NCI-H82 treated with DMSO at 0.1 percent for 48 hours (cell line): ENCODE measurements at regions not wholly inside any gene's neighbourhood (a gene's known extent, or its start where the extent isn't known, plus 50 kb on each side); places are given as distances from the start of the nearest gene placed in this dataset.

Experiments
- DNase-seq: peaks from one replicate; lab custom pipeline; 2025; ENCODE audit not compliant: unreplicated experiment; lab: John Stamatoyannopoulos, UW

DNA sequence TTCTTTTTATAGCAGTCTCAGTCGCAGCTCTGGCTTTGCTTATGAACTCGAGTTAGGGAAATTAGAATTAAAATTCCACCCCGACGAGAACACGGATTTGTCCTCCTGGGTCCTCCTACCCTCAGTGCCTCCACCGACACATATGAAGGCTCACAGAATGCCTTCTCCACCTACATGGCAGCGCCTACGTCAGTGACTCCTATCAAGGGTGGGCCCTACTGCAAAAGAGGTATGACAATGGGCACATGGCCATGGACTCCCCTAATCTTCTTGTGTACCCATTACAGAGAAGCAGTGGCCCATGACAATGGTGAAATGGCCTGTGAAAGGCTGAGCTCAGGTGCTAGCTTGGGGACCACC, 173.0 kb upstream of the TLE3 start:
- DNase-seq = no peak

GRCh38 chr15:70269991-70270751, 172.5 kb upstream of the TLE3 start:
- no peak for DNase-seq

GRCh38 chr15:70269311-70269911, 171.7 kb upstream of the TLE3 start:
- no peak for DNase-seq

DNA sequence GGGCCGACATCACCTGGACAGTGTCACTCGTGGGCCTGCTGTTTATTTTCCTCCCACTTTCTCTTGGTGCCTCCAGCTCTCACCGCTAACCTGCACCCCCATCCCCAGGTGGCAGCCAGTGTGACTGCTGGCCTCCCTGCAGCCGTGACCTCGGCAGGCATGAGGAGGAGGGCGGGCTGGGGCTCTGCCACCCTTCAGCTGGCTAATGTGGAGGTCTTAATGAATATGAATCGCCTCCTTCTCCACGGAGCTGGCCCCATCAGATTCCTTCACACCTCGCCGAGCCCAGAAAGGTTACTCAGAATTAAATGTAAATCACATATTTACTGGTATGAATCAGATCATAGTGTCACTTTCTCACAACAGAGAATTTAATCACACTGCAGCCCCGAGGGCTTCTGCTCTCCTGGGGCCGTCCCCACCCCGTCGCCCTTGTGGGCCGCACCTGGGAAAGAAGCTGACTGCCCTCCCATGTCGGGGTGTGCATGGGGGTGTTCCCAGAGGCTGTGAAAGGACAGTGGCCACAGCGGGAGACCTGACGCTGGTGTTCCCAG, 171.1 kb upstream of the TLE3 start:
- no peak for DNase-seq

DNA sequence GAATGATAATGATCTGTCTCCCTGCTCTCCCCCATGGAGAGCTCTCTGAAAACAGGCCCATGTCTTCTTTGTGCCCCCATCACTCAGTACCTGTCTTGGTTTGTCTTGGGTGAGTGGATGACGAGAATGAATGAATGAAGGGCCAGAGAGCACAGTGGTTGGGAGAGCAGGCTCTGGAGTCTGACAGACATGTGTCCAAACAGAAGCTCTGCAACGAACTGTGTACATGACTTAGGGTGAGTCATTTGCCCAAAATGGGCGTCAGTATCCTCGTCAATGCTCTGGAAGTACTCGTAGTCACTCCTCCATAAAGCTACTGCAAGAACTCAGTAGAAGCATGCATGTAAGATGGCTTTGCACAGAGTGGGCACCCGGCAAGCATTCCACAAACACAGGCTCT, 170.2 kb upstream of the TLE3 start:
- DNase-seq = no peak

DNA sequence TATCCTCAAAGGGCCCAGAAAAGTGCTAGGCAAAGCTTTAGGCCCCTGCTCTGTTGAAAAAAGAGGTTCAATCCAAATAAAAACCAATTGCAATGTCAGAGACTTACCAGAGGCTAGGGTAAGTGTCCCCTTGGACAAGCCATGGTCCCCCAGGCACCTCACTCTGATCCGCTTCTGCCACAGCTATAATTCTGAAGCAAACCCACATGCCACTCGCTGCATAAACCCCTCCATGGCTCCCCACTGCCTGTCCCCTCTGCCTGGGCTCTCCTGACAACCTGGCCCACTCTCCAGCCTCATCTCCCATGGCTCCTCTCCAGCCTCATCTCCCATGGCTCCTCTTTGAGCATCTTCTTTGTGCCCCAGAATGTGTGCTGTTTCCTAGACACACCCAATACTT, 169.6 kb upstream of the TLE3 start:
- no peak for DNase-seq

DNA sequence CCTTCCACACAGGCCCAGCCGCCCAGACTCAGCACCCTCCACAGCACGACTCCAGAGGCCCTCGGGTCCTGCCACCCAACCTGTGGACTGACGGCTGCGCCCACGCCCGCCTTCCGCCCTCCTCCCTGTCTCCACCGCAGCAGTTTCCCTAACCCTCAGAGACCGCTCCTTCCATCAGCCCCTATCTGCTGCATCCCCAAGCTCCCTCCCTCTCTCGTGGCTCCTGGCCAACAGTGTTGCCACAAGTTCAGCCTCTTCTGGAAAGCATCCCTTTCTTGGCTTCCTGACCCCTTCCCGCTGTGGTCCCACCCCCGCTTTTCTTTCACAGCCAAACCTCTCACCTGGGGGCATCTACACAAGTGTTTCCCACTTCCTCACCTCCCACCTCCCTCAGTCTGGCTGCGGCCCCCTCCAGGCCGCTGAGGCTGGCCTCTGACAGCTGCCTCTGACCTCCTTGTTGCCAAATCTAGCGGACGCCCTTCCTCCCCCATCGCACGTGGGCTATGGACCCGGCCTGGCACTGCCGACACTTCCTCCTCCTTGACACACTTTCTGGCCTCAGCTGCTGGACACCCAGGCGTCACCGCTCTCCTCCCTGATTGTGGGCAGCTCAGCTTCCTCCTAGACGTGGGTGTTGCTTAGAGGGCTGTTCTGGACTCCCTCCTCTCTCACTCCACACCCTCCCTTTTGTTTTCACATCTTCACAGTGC, 168.8 kb upstream of the TLE3 start:
- no peak for DNase-seq

DNA sequence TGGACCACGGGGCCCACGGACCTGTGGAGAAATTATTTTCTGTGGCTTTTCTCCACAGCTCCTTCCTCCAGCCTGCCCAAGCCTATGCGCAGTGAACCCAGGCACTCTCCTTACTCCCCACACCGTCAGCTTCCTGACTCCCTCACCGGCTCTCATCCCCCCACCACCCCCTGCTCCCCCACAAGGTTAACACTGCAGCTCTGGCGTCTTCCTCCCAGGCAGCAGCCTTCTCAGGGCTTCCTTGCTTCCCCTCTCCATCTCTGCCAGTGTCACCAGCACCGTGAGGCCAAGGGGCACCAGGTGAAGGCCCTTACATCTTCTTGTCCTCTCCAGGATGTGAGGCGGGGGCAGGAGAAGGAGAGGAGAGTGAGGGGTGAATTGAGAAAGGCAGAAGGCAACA, 168.3 kb upstream of the TLE3 start:
- DNase-seq = no peak

DNA sequence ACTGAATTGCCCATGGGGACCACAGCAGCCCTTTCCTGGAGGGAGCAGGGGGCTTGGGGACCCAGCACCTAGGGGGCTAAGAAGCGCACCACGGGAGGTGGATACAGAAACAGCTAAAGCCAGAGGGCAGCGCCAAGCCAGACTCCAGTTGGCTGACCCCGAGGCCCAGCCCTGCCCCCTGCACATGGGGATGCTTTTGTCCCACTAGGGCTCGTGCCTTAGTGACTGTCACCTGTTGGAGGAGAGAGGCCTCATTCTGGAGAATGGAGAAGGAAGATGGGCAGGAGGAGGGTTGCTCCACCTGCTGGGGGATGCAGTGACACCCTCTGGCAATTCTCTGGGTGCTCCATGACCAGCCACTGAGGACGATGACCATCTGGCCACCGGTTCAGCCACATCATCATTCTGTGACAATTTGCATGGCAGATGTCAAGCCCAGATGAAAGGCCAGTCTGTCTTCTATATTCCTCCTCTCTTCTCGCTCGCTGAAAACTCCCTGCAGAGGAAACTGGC, 167.8 kb upstream of the TLE3 start:
- DNase-seq = no peak

- no peak for DNase-seq
These were observed 167.2 kb upstream of the TLE3 start for GRCh38 chr15:70264738-70265465.

DNA sequence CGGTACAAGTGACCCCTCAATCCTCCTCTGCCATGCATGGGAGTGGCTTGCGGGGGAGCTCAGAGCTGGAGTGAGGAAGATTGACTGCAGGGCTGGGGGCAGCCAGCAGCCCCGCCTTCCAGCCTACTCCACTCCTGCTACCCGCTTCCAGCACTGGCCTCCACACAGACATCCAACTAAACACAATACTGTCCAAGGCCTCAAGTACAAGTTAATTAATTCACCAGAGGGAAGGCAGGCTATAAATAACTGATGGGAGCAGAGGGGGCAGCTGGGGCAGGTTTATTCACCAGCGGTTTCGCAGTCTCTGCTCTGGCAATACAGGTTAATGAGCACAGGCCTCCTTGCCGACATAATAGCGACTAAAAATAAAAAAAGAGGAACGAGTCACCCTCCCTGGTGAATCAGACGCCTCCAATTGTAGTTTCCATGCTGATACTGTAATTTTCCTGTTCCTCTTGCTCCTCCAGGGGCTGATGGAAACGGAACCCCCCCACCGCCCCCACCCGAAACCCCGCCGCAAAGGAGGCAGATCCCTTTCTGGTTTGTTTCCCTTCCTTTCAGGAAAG, 166.4 kb upstream of the TLE3 start:
- peak; percentile 64 for DNase-seq

DNA sequence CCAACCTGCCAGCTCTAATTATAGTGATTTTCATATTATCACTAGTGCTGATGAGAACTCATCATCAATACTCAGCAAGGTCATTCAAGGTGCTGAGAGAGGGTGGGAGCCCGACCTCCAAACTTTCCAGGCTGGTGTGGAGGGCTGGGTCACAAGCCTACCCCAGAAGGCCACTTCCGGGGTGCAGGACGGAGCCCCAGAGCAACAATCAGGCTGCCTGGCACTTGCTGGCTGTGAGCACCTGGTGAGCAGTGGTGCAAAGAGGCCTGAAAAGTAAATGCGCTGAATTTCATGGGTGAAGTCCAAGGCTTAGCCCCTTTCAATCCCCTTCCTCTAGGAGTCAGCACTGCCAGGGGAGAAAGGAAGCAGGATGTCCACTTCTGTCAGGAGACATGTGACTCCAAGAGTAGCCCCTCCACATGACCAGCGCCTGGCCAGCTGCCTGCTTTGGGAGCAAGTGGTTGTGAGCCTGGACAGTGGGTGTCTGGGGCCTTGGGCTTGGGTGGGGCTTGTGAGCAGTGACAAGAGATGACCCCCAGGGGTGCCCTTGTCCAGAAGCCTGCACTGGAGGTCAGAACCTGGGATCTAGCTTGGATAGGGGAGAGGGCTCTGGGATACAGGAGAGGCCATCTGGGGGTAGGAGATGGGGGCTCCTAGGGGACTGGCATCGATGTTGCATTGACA, 165.0 kb upstream of the TLE3 start:
- no peak for DNase-seq

- no peak for DNase-seq
These were observed 164.5 kb upstream of the TLE3 start for GRCh38 chr15:70262171-70262570.

DNA sequence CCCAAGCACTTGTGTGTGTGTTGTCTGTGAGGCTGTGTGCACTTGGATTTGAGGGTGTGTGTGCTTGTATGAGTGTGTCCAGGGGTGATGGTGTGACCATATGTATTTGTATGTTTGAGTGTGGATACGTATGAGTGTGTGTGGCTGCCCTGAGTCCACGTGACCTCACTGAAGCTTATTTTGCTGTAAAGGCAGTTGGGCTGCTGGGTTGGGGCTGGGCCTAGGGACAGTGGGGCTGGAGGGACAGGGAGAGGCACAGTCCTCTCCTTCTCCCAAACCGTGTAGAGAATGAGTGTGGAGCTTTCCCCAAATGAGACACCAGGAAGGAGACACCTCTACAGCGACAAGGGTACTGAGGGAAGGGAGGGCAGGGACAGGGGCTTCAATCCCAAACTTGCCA, 163.4 kb upstream of the TLE3 start:
- no peak for DNase-seq

GRCh38 chr15:70260580-70260979, 162.9 kb upstream of the TLE3 start:
- DNase-seq = no peak

DNA sequence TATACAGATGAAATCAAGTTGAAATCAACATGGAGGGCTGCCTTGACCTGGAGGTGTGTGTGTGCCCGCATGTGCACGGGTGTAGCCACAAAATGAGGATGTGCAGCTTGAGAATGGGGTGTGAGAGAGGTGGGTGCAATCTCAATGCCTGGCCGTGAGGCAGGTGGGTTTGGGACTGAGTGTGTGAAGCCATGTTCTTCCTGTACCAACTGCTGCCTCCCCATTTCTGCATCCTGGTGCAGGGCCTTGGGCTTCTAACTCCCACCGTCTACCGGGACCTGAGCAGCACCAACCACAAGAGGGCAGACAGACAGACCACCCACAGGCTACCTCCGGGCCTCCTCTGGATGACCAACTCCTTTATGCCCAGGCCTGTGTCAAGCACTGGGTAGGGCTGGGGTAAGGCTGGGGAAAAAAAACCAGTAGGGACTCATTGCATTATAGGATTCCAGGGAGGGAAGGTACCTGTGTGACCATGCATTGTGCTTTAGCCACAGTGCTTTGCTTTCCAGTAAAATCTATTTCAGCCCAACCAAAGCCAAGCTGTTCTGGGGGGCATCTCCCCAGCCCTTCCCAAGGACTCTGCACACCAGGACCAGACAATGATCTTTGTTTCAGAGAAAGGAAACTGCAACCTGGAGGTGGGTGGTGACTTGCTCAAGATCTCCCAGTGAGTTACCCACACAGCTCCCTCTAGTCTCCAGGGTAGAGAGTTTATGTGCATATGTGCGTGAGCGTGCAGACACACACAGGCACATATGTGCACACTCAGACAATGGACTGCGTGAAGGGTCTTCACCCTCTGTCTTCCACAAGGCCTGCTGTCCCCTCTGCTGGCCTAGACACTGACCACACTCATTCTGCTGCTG, 162.2 kb upstream of the TLE3 start:
- DNase-seq = peak; percentile 13

DNA sequence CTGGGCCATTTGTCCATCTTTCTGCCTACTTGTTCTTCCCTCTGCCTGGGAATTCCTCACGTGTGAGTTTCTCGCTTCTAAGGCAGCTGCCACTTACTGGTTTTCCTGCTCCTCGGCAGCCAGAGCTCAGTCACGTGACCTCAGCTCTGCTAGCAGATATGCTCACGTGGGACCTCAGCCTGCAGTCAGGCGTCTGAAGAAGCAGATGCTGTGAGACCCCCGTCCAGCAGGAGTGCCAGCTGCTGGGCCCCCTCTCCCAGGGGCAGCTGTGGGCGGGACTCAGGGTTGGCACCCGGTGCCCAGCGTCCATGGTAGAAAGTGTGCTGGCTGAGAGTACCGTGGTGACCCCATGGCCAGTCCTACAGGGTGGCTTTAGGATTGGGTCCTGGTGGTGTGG, 161.3 kb upstream of the TLE3 start:
- no peak for DNase-seq

DNA sequence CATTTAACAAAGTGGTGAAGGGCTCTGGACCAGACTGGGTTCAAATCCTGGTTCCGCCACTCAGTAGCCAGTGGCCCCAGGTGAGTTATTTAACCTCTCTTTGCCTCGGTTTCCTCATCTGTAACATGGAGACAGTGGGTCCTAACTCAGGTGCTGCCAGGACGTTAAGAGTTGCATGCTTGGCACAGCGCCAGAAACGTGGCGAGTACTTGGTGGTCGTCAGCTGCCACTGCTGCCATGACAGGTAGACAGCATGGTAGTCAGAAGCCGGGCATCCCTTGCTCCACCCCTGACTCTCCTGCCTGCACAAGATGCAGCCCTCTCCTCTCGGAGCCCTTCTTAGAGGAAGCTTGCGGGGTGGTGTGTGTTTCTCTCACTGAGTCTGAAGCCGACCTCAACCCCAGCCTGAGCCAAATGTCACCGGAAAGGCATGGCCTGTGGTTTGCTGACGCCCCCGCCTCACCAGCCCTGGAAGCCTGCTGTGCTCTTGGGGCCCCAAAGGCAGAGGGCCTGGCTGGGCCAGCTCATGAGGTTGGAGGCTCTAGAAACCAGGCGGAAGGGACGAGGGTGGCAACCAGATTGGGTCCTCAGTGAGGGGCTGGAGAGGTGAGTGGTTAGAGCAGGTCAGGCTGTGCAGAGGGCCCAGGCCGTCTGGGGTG, 160.8 kb upstream of the TLE3 start:
- DNase-seq = no peak
